ENCODE measurements at regions not wholly inside any gene's neighbourhood (a gene's known extent, or its start where the extent isn't known, plus 50 kb on each side); places are given as distances from the start of the nearest gene placed in this dataset.

GRCh38 chr3:178236555-178237277 lies 299.5 kb upstream of the KCNMB2 start:
- peak overlapping the region in 3 of 5 donors; percentile 8 to 42 (median 38) for H3K4me3 ChIP-seq (ENCODE audit: low read depth in 1 of 5, low read length in 5 of 5)
- no peak overlapping the region for H3K9ac ChIP-seq (ENCODE audit: low read length in 5 of 5)
- H3K4me1 ChIP-seq (ENCODE audit: control insufficient read depth in 5 of 5, insufficient read depth in 5 of 5, low read length in 5 of 5), result peaks cover 0 to 11% (median 0%) of the 10 kb centered on the region in 5 donors
- H3K9me3 ChIP-seq (ENCODE audit: control insufficient read depth in 5 of 5, low read length in 5 of 5), result no peaks in the 10 kb centered on the region
- H3K27me3 ChIP-seq (ENCODE audit: control insufficient read depth in 5 of 5, insufficient read depth in 4 of 5, low read length in 5 of 5), result no peaks in the 10 kb centered on the region
- no peaks in the 10 kb centered on the region for H3K36me3 ChIP-seq (ENCODE audit: control insufficient read depth in 5 of 5, insufficient read depth in 5 of 5, low read length in 5 of 5)
- no peak overlapping the region for H3K27ac ChIP-seq (ENCODE audit: low read depth, low read length)

GRCh38 chr3:178238179-178238578 lies 298.1 kb upstream of the KCNMB2 start:
- H3K4me3 ChIP-seq (ENCODE audit: low read depth in 1 of 5, low read length in 5 of 5), result no peak overlapping the region
- no peak overlapping the region for H3K9ac ChIP-seq (ENCODE audit: low read length in 5 of 5)
- no peaks in the 10 kb centered on the region for H3K9me3 ChIP-seq (ENCODE audit: control insufficient read depth in 5 of 5, low read length in 5 of 5)
- peaks cover 0 to 11% (median 0%) of the 10 kb centered on the region in 5 donors for H3K4me1 ChIP-seq (ENCODE audit: control insufficient read depth in 5 of 5, insufficient read depth in 5 of 5, low read length in 5 of 5)
- H3K27ac ChIP-seq (ENCODE audit: low read depth, low read length), result no peak overlapping the region
- no peaks in the 10 kb centered on the region for H3K27me3 ChIP-seq (ENCODE audit: control insufficient read depth in 5 of 5, insufficient read depth in 4 of 5, low read length in 5 of 5)
- H3K36me3 ChIP-seq (ENCODE audit: control insufficient read depth in 5 of 5, insufficient read depth in 5 of 5, low read length in 5 of 5), result no peaks in the 10 kb centered on the region

- H3K27ac ChIP-seq (ENCODE audit: low read depth, low read length), result no peak overlapping the region
- no peaks in the 10 kb centered on the region for H3K4me1 ChIP-seq (ENCODE audit: control insufficient read depth in 5 of 5, insufficient read depth in 5 of 5, low read length in 5 of 5)
- H3K9me3 ChIP-seq (ENCODE audit: control insufficient read depth in 5 of 5, low read length in 5 of 5), result no peaks in the 10 kb centered on the region
- no peak overlapping the region for H3K9ac ChIP-seq (ENCODE audit: low read length in 5 of 5)
- no peaks in the 10 kb centered on the region for H3K27me3 ChIP-seq (ENCODE audit: control insufficient read depth in 5 of 5, insufficient read depth in 4 of 5, low read length in 5 of 5)
- H3K4me3 ChIP-seq (ENCODE audit: low read depth in 1 of 5, low read length in 5 of 5), result no peak overlapping the region
- no peaks in the 10 kb centered on the region for H3K36me3 ChIP-seq (ENCODE audit: control insufficient read depth in 5 of 5, insufficient read depth in 5 of 5, low read length in 5 of 5)
These were observed 291.2 kb upstream of the KCNMB2 start for GRCh38 chr3:178244733-178245709.

DNA sequence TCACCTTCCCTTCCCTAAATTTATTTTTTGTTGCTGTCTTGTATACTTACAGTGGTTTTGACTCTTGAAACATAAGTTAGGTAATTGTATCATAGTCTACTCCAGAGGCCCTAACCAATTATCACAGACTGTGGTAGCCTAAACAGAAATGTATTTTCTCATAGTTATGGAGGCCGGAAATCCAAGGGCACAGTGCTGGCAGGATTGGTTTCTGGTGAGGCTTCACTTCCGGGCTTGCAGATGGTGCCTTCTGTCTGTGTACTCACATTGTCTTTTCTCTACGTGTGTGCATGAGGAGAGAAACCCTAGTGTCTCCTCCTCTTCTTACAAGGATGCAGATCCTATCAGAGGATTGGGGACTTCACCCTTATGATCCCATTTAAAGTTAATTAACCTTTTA lies 290.2 kb upstream of the KCNMB2 start:
- Histone ChIP-seq H3K27ac (ENCODE audit: low read depth, low read length) (no peak overlapping the region), H3K4me3 (ENCODE audit: low read depth in 1 of 5, low read length in 5 of 5) (no peak overlapping the region), H3K27me3 (ENCODE audit: control insufficient read depth in 5 of 5, insufficient read depth in 4 of 5, low read length in 5 of 5) (no peaks in the 10 kb centered on the region), H3K4me1 (ENCODE audit: control insufficient read depth in 5 of 5, insufficient read depth in 5 of 5, low read length in 5 of 5) (no peaks in the 10 kb centered on the region), H3K9ac (ENCODE audit: low read length in 5 of 5) (no peak overlapping the region), H3K36me3 (ENCODE audit: control insufficient read depth in 5 of 5, insufficient read depth in 5 of 5, low read length in 5 of 5) (no peaks in the 10 kb centered on the region), H3K9me3 (ENCODE audit: control insufficient read depth in 5 of 5, low read length in 5 of 5) (no peaks in the 10 kb centered on the region)

DNA sequence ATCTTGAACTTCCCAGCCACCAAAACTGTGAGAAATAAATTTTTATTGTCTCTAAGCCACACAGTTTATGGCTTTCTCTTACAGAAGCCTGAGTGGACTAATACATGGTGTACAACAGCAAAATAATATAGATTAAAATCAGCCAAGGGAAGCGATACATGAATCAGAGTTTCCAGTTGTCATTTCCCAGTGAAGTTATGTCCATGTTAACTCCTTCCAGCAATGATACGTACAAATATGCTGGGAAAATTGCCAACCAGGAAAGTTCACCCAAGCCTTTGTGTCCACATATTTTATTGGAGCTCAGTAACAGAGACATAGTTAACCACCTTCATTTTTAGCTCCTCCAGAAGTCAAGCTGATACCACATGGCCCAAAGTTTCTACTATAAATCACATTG lies 280.9 kb upstream of the KCNMB2 start:
- Histone ChIP-seq H3K27me3 (ENCODE audit: control insufficient read depth in 5 of 5, insufficient read depth in 4 of 5, low read length in 5 of 5) (no peaks in the 10 kb centered on the region), H3K9me3 (ENCODE audit: control insufficient read depth in 5 of 5, low read length in 5 of 5) (no peaks in the 10 kb centered on the region), H3K4me3 (ENCODE audit: low read depth in 1 of 5, low read length in 5 of 5) (no peak overlapping the region), H3K4me1 (ENCODE audit: control insufficient read depth in 5 of 5, insufficient read depth in 5 of 5, low read length in 5 of 5) (no peaks in the 10 kb centered on the region), H3K9ac (ENCODE audit: low read length in 5 of 5) (no peak overlapping the region), H3K36me3 (ENCODE audit: control insufficient read depth in 5 of 5, insufficient read depth in 5 of 5, low read length in 5 of 5) (no peaks in the 10 kb centered on the region), H3K27ac (ENCODE audit: low read depth, low read length) (no peak overlapping the region)

GRCh38 chr3:178257491-178257890 lies 278.7 kb upstream of the KCNMB2 start:
- Histone ChIP-seq H3K4me1 (ENCODE audit: control insufficient read depth in 5 of 5, insufficient read depth in 5 of 5, low read length in 5 of 5) (no peaks in the 10 kb centered on the region), H3K36me3 (ENCODE audit: control insufficient read depth in 5 of 5, insufficient read depth in 5 of 5, low read length in 5 of 5) (no peaks in the 10 kb centered on the region), H3K9ac (ENCODE audit: low read length in 5 of 5) (no peak overlapping the region), H3K27me3 (ENCODE audit: control insufficient read depth in 5 of 5, insufficient read depth in 4 of 5, low read length in 5 of 5) (no peaks in the 10 kb centered on the region), H3K9me3 (ENCODE audit: control insufficient read depth in 5 of 5, low read length in 5 of 5) (no peaks in the 10 kb centered on the region), H3K27ac (ENCODE audit: low read depth, low read length) (no peak overlapping the region), H3K4me3 (ENCODE audit: low read depth in 1 of 5, low read length in 5 of 5) (no peak overlapping the region)

GRCh38 chr3:178258121-178258520 lies 278.1 kb upstream of the KCNMB2 start:
- Histone ChIP-seq H3K27me3 (ENCODE audit: control insufficient read depth in 5 of 5, insufficient read depth in 4 of 5, low read length in 5 of 5) (no peaks in the 10 kb centered on the region), H3K9me3 (ENCODE audit: control insufficient read depth in 5 of 5, low read length in 5 of 5) (no peaks in the 10 kb centered on the region), H3K4me1 (ENCODE audit: control insufficient read depth in 5 of 5, insufficient read depth in 5 of 5, low read length in 5 of 5) (no peaks in the 10 kb centered on the region), H3K36me3 (ENCODE audit: control insufficient read depth in 5 of 5, insufficient read depth in 5 of 5, low read length in 5 of 5) (no peaks in the 10 kb centered on the region), H3K27ac (ENCODE audit: low read depth, low read length) (no peak overlapping the region), H3K9ac (ENCODE audit: low read length in 5 of 5) (no peak overlapping the region), H3K4me3 (ENCODE audit: low read depth in 1 of 5, low read length in 5 of 5) (no peak overlapping the region)

GRCh38 chr3:178259703-178260102 lies 276.5 kb upstream of the KCNMB2 start:
- no peaks in the 10 kb centered on the region for H3K9me3 ChIP-seq (ENCODE audit: control insufficient read depth in 5 of 5, low read length in 5 of 5)
- no peak overlapping the region for H3K4me3 ChIP-seq (ENCODE audit: low read depth in 1 of 5, low read length in 5 of 5)
- H3K27me3 ChIP-seq (ENCODE audit: control insufficient read depth in 5 of 5, insufficient read depth in 4 of 5, low read length in 5 of 5), result no peaks in the 10 kb centered on the region
- H3K9ac ChIP-seq (ENCODE audit: low read length in 5 of 5), result no peak overlapping the region
- H3K27ac ChIP-seq (ENCODE audit: low read depth, low read length), result no peak overlapping the region
- H3K4me1 ChIP-seq (ENCODE audit: control insufficient read depth in 5 of 5, insufficient read depth in 5 of 5, low read length in 5 of 5), result no peaks in the 10 kb centered on the region
- no peaks in the 10 kb centered on the region for H3K36me3 ChIP-seq (ENCODE audit: control insufficient read depth in 5 of 5, insufficient read depth in 5 of 5, low read length in 5 of 5)

DNA sequence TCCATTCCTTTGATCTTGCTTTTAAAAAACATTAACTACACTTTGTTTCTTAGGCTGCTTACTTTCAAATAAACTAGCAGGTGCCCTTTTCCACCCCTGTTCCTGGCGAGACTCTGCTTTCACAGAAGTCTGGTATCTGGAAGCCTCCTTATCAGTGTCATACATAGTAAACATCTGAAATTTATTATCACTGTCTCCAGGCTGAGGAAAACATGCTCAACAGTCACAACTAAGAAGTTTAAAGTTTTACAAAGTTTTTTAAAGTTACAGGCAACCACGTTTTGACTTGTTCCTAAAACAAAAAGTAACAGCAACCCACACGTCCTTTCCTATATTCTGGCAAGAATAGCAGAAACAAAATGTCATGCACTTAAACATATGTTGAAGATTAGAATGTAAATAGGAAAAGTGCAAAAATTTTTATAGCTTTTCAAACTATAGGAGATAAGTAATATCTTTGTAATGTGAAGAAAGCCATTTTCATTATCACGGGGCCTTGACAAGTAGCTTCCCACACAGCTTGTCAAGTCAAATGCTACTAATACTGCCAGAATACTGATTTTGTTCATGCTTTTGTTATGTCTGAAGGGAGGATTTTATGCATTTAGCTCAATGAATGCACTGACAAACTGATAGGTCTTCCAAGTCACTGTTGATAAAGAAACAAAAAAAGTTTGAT lies 275.2 kb upstream of the KCNMB2 start:
- H3K27me3 ChIP-seq (ENCODE audit: control insufficient read depth in 5 of 5, insufficient read depth in 4 of 5, low read length in 5 of 5), result no peaks in the 10 kb centered on the region
- no peaks in the 10 kb centered on the region for H3K4me1 ChIP-seq (ENCODE audit: control insufficient read depth in 5 of 5, insufficient read depth in 5 of 5, low read length in 5 of 5)
- H3K36me3 ChIP-seq (ENCODE audit: control insufficient read depth in 5 of 5, insufficient read depth in 5 of 5, low read length in 5 of 5), result no peaks in the 10 kb centered on the region
- no peak overlapping the region for H3K27ac ChIP-seq (ENCODE audit: low read depth, low read length)
- no peak overlapping the region for H3K9ac ChIP-seq (ENCODE audit: low read length in 5 of 5)
- no peak overlapping the region for H3K4me3 ChIP-seq (ENCODE audit: low read depth in 1 of 5, low read length in 5 of 5)
- H3K9me3 ChIP-seq (ENCODE audit: control insufficient read depth in 5 of 5, low read length in 5 of 5), result no peaks in the 10 kb centered on the region
